ENCODE measurements at regions not wholly inside any gene's neighbourhood (a gene's known extent, or its start where the extent isn't known, plus 50 kb on each side); places are given as distances from the start of the nearest gene placed in this dataset.

DNA sequence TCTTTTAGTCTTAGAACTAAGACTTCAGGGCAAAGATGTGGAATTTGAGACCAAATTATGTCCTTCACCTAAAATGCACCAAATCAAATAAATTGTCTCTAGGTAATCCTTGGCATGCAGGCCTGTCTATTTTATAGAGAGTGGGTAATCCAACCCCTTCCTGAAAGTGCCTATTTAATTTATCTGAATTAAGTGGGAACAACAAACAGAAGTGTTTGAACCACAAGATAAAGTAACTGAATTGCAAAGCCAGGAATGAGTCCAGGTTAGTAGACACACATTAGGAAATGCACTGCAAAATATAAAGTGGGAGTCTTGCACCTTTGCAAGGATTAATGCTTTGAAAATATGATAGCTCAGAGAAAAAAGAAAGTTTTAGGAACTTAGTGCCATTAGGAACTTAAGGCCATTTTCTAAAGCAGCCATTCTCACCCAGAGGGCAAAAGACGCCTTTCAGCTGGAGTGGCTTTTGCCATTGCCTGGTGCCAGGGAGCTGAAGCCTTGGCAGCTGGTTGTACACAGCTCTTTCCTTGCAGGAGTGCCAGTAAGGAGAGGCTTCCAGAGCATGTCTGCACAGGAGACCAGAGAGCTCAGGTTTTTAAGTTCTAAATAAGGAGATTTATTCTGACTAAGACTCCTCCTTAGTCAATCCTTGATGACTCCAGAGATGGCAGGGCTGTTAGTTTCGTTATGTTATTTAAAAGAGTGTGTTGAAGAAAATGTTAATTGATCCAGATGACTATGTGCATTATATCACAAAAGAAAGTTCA lies 151.7 kb upstream of the ELL2 start:
- TF ChIP-seq, protein P1, sequence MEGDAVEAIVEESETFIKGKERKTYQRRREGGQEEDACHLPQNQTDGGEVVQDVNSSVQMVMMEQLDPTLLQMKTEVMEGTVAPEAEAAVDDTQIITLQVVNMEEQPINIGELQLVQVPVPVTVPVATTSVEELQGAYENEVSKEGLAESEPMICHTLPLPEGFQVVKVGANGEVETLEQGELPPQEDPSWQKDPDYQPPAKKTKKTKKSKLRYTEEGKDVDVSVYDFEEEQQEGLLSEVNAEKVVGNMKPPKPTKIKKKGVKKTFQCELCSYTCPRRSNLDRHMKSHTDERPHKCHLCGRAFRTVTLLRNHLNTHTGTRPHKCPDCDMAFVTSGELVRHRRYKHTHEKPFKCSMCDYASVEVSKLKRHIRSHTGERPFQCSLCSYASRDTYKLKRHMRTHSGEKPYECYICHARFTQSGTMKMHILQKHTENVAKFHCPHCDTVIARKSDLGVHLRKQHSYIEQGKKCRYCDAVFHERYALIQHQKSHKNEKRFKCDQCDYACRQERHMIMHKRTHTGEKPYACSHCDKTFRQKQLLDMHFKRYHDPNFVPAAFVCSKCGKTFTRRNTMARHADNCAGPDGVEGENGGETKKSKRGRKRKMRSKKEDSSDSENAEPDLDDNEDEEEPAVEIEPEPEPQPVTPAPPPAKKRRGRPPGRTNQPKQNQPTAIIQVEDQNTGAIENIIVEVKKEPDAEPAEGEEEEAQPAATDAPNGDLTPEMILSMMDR (IDR thresholded peaks at IDR 0.05), result no peak
- TF ChIP-seq POLR2AphosphoS5 (IDR thresholded peaks at IDR 0.05) (no peak), EP300 (IDR thresholded peaks at IDR 0.05) (no peak), POLR2A (IDR thresholded peaks at IDR 0.05) (no peak)
